ENCODE measurements at regions not wholly inside any gene's neighbourhood (a gene's known extent, or its start where the extent isn't known, plus 50 kb on each side); places are given as distances from the start of the nearest gene placed in this dataset.
"Not testable (repeated sequence)": the region's sequence is repeated elsewhere in the genome, so short reads cannot be mapped to it uniquely, and the experiment has no call there.

GRCh38 chr4:12359420-12359819 lies 930.7 kb upstream of the HS3ST1 start (continued):
- TF ChIP-seq HIC2 (CRISPR knock-in tag; IDR thresholded peaks at IDR 0.05; ENCODE audit: low read depth) (no peak), ZNF569 (CRISPR knock-in tag; IDR thresholded peaks at IDR 0.05; ENCODE audit: borderline replicate concordance) (no peak), SRSF4 (IDR thresholded peaks at IDR 0.05; ENCODE audit: low read depth, low read length, poor library complexity, severe bottlenecking) (no peak)

- in situ Hi-C loops (cut with HindIII; ENCODE audit: extremely low pct_ligation_motif_present, low pct_unique_long_range_greater_than_20kb) = not testable (repeated sequence)
Observed at GRCh38 chr4:12333083-12333482, 904.4 kb upstream of the HS3ST1 start.

GRCh38 chr4:12324965-12325364 lies 896.3 kb upstream of the HS3ST1 start:
- Histone ChIP-seq H3K27me3 (ENCODE audit: control insufficient read depth in 1 of 2, insufficient read depth in 2 of 2, low read length in 2 of 2) (no peaks in the 10 kb centered on the region), H3K9ac (ENCODE audit: insufficient read depth, low read depth, low read length) (no peak overlapping the region), H3K27ac (ENCODE audit: extremely low read length, insufficient read depth, low read length) (no peak overlapping the region), H2AFZ (ENCODE audit: low read length) (no peak overlapping the region), H3K4me1 (ENCODE audit: insufficient read depth, low read length) (no peaks in the 10 kb centered on the region), H4K20me1 (ENCODE audit: insufficient read depth, low read length) (no peaks in the 10 kb centered on the region), H3K9me3 (ENCODE audit: low read length) (peaks cover 76% of the 10 kb centered on the region), H3K36me3 (replicated peaks in 1 of 2; ENCODE audit: control insufficient read depth in 1 of 2, insufficient read depth in 2 of 2, low read length in 2 of 2) (no peaks in the 10 kb centered on the region), H3K4me3 (replicated peaks in 1 of 3; ENCODE audit: insufficient read depth in 1 of 3, low read depth in 2 of 3, low read length in 3 of 3) (no peak overlapping the region), H3K79me2 (ENCODE audit: insufficient read depth, low read length) (no peaks in the 10 kb centered on the region), H3K4me2 (ENCODE audit: low read depth, low read length) (no peak overlapping the region)
- no TSS peak for BruUV-seq (replicated peaks)
- ChIA-PET POLR2A (no interaction called here), CTCF (ENCODE audit: low intra/inter-chr PET ratio, low total read pairs) (no interaction called here)
- WGBS (ENCODE audit: low lambda C conversion rate) = 0% methylated on average over 1 of the region's 1 CpG
- in situ Hi-C loops (cut with HindIII; ENCODE audit: extremely low pct_ligation_motif_present, low pct_unique_long_range_greater_than_20kb) (no loop called here), intact Hi-C loops (cut with micrococcal nuclease; ENCODE audit: unreplicated experiment) (no loop called here)
- FAIRE-seq (no peak), ATAC-seq (no peak), DNase-seq (ENCODE audit: low spot score) (no peak)
- TF ChIP-seq PHF20 (CRISPR knock-in tag; IDR thresholded peaks at IDR 0.05) (no peak), TAF15 (IDR thresholded peaks at IDR 0.05; ENCODE audit: low read depth, low read length, poor library complexity, severe bottlenecking) (no peak), ZNF720 (CRISPR knock-in tag; IDR thresholded peaks at IDR 0.05) (no peak), RXRB (CRISPR knock-in tag; IDR thresholded peaks at IDR 0.05; ENCODE audit: borderline replicate concordance) (no peak), SIX4 (CRISPR knock-in tag; IDR thresholded peaks at IDR 0.05) (no peak), HIC2 (CRISPR knock-in tag; IDR thresholded peaks at IDR 0.05; ENCODE audit: low read depth) (no peak), ZNF746 (CRISPR knock-in tag; IDR thresholded peaks at IDR 0.05) (no peak), SOX6 (IDR thresholded peaks at IDR 0.05) (no peak), SOX6 (CRISPR knock-in tag; IDR thresholded peaks at IDR 0.05) (no peak), ZNF75D (CRISPR knock-in tag; IDR thresholded peaks at IDR 0.05; ENCODE audit: borderline replicate concordance) (no peak)

More at GRCh38 chr4:12333083-12333482, 904.4 kb upstream of the HS3ST1 start:
- FAIRE-seq; intact Hi-C loops (cut with micrococcal nuclease; ENCODE audit: unreplicated experiment); H3K4me2 ChIP-seq (ENCODE audit: low read depth, low read length); H3K79me2 ChIP-seq (ENCODE audit: insufficient read depth, low read length); H3K36me3 ChIP-seq (replicated peaks in 1 of 2; ENCODE audit: control insufficient read depth in 1 of 2, insufficient read depth in 2 of 2, low read length in 2 of 2); DNase-seq (ENCODE audit: low spot score); H4K20me1 ChIP-seq (ENCODE audit: insufficient read depth, low read length); H3K27me3 ChIP-seq (ENCODE audit: control insufficient read depth in 1 of 2, insufficient read depth in 2 of 2, low read length in 2 of 2); H3K4me3 ChIP-seq (replicated peaks in 1 of 3; ENCODE audit: insufficient read depth in 1 of 3, low read depth in 2 of 3, low read length in 3 of 3); POLR2A ChIA-PET; ATAC-seq; H3K9ac ChIP-seq (ENCODE audit: insufficient read depth, low read depth, low read length); H2AFZ ChIP-seq (ENCODE audit: low read length); CTCF ChIA-PET (ENCODE audit: low intra/inter-chr PET ratio, low total read pairs); H3K27ac ChIP-seq (ENCODE audit: extremely low read length, insufficient read depth, low read length); BruUV-seq (replicated peaks); H3K4me1 ChIP-seq (ENCODE audit: insufficient read depth, low read length): not testable (repeated sequence)
- WGBS (ENCODE audit: low lambda C conversion rate) = 33% methylated on average over 2 of the region's 2 CpGs
- peaks cover 58% of the 10 kb centered on the region for H3K9me3 ChIP-seq (ENCODE audit: low read length)

Measured in HepG2 (cell line).